RWPE2 (cell line): ENCODE measurements at regions not wholly inside any gene's neighbourhood (a gene's known extent, or its start where the extent isn't known, plus 50 kb on each side); places are given as distances from the start of the nearest gene placed in this dataset.

Source experiments
- ATAC-seq: fragments of 200-7000 bp; cut with Tn5 transposase; 3 replicates; pipeline ENCODE4 v1.9.1; 2021; ENCODE audit warnings: low read depth
- DNase-seq: peaks from one replicate; pipeline ENCODE4 v3.0.0-alpha.2; 2020; ENCODE audit warnings: low spot score
- H3K27ac ChIP-seq: fragments of 450-650 bp; 2 replicates; pipeline ENCODE4 v1.5.1; 2017; ENCODE audit warnings: mild to moderate bottlenecking; ENCODE audit not compliant: poor library complexity, severe bottlenecking
- H3K27me3 ChIP-seq: fragments of 250-450 bp; sonication (Bioruptor Pico); 2 replicates; pipeline ENCODE4 v1.5.1; 2021; ENCODE audit warnings: mild to moderate bottlenecking, moderate library complexity; ENCODE audit not compliant: insufficient read depth, poor library complexity, severe bottlenecking
- H3K36me3 ChIP-seq: fragments of 250-450 bp; sonication (Bioruptor Pico); 2 replicates; pipeline ENCODE4 v1.5.1; 2020; ENCODE audit warnings: low read depth, mild to moderate bottlenecking, moderate library complexity
- H3K4me1 ChIP-seq: fragments of 250-450 bp; sonication (Bioruptor Pico); 2 replicates; pipeline ENCODE4 v1.5.1; 2021; ENCODE audit warnings: mild to moderate bottlenecking, moderate library complexity; ENCODE audit not compliant: insufficient read depth, poor library complexity, severe bottlenecking
- H3K4me3 ChIP-seq: fragments of 250-450 bp; sonication (Bioruptor Pico); 2 replicates; pipeline ENCODE4 v1.5.1; 2021; ENCODE audit warnings: mild to moderate bottlenecking, moderate library complexity; ENCODE audit not compliant: severe bottlenecking
- H3K9me3 ChIP-seq: fragments of 250-450 bp; sonication (Bioruptor Pico); 2 replicates; pipeline ENCODE4 v1.5.1; 2021; ENCODE audit warnings: mild to moderate bottlenecking, moderate library complexity; ENCODE audit not compliant: severe bottlenecking
- CTCF ChIP-seq: fragments of 450-650 bp; IDR thresholded peaks from one replicate; pipeline ENCODE4 v1.5.1; 2017; ENCODE audit warnings: mild to moderate bottlenecking, moderate library complexity; ENCODE audit not compliant: poor library complexity, severe bottlenecking

DNA sequence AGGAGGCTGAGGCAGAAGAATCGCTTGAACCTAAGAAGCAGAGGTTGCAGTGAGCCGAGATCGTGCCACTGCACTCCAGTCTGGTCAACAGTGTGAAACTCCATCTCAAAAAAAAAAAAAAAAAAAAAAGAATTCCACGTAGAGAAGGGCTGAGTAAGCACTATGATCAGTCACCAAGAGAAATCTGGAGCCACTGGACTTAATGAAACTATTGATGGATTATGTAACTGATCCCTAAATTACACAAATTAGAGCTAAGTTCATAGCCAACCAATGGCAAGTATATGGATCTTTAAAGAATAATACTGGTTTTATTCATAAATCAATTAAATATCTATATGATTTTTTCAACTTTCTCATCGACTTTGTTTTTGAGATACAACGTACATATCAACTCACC lies 72.2 kb upstream of the ABLIM1 start:
- Histone ChIP-seq H3K27me3 (no peaks in the 10 kb centered on the region), H3K4me1 (no peaks in the 10 kb centered on the region), H3K36me3 (no peaks in the 10 kb centered on the region), H3K4me3 (no peak overlapping the region), H3K27ac (no peak overlapping the region), H3K9me3 (no peaks in the 10 kb centered on the region)
- ATAC-seq, result no peak
- no peak for TF ChIP-seq CTCF
- no peak for DNase-seq

GRCh38 chr10:114732931-114733330 lies 74.9 kb upstream of the ABLIM1 start:
- no peak overlapping the region for H3K27ac ChIP-seq
- ATAC-seq (no peak), DNase-seq (no peak)
- TF ChIP-seq CTCF, result no peak
- H3K4me3 ChIP-seq, result no peak overlapping the region
- H3K4me1 ChIP-seq, result no peaks in the 10 kb centered on the region
- H3K27me3 ChIP-seq, result no peaks in the 10 kb centered on the region
- no peaks in the 10 kb centered on the region for H3K9me3 ChIP-seq
- H3K36me3 ChIP-seq, result no peaks in the 10 kb centered on the region

DNA sequence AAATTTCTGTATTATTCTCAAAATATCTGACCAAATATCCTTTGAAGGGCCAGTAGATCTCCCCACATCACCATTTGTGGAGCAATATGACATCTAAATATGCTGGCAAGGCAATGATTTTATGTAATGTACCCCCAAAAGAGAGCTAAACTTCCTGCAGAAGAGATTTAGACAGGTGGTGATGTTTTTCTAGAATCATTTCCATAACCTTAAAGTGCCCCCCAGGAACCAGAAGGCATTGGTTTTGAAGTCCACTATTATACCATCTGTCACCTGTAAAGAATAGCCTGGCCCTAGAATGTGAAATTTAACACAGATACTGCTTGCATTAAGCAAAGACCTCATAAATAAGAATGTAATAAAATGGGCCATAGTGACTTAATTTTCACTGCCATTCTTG lies 77.9 kb upstream of the ABLIM1 start:
- no peak for DNase-seq

GRCh38 chr10:114743521-114744231 lies 77.9 kb upstream of the FHIP2A start:
- no peak overlapping the region for H3K27ac ChIP-seq
- ATAC-seq, result no peak
- H3K4me3 ChIP-seq, result no peak overlapping the region
- no peak for TF ChIP-seq CTCF
- H3K36me3 ChIP-seq, result no peaks in the 10 kb centered on the region
- no peaks in the 10 kb centered on the region for H3K4me1 ChIP-seq
- H3K9me3 ChIP-seq, result no peaks in the 10 kb centered on the region
- DNase-seq, result no peak
- H3K27me3 ChIP-seq, result no peaks in the 10 kb centered on the region

More for the DNA sequence above, 77.9 kb upstream of the ABLIM1 start:
- Histone ChIP-seq H3K4me1 (no peaks in the 10 kb centered on the region), H3K27me3 (no peaks in the 10 kb centered on the region), H3K4me3 (no peak overlapping the region), H3K27ac (no peak overlapping the region), H3K36me3 (no peaks in the 10 kb centered on the region), H3K9me3 (no peaks in the 10 kb centered on the region)
- ATAC-seq, result no peak
- TF ChIP-seq CTCF, result no peak

GRCh38 chr10:114746531-114746930 lies 75.0 kb upstream of the FHIP2A start:
- ATAC-seq (no peak), DNase-seq (no peak)
- TF ChIP-seq CTCF, result no peak
- no peaks in the 10 kb centered on the region for H3K9me3 ChIP-seq
- no peak overlapping the region for H3K27ac ChIP-seq
- H3K36me3 ChIP-seq, result no peaks in the 10 kb centered on the region
- no peak overlapping the region for H3K4me3 ChIP-seq
- H3K27me3 ChIP-seq, result no peaks in the 10 kb centered on the region
- no peaks in the 10 kb centered on the region for H3K4me1 ChIP-seq
